NCI-H748 (cell line): ENCODE measurements at regions not wholly inside any gene's neighbourhood (a gene's known extent, or its start where the extent isn't known, plus 50 kb on each side); places are given as distances from the start of the nearest gene placed in this dataset.
A peak's percentile ranks its signal among the peaks of the same experiment; 100 is the strongest.

ENCODE experiments used
- DNase-seq: peaks from one replicate; lab custom pipeline; 2025; ENCODE audit not compliant: unreplicated experiment; lab: John Stamatoyannopoulos, UW

DNA sequence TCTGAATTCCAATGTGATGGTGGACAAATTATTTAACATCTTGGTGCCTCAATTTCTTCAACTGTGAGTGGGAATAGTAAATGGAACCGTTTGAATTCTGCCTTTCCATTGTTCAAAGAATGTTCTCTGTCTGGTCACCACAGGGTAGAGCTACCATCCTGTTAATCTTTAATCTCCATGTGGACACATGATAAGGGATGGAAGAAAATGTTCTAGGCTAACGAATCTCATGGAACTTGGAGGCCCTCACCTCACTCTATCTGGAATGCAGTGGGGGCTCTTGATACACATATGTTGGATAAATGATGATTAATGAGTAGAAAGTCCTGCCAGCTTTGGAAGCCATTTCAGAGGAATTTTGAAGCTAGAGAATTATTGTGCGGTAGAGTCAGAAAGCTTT is 118.5 kb upstream of the HABP2 start:
- no peak for DNase-seq

DNA sequence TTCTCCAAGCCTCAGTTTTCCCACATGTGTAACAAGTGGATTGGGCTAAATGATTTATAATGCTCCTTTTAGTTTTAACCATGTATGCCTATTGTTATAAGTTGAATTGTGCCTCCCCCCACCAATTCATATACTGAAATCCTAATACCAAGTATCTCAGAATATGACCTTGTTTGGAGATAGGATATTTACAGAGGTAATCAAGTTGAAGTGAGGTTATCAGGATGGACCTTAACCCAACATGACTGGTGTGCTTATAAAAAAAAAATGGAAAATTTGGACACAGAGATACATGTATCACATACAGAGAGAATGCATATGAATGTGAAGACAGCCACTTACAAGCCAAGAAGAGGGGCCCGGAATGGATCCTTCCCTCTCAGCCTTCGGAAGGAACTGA is 117.9 kb upstream of the HABP2 start:
- DNase-seq: no peak

DNA sequence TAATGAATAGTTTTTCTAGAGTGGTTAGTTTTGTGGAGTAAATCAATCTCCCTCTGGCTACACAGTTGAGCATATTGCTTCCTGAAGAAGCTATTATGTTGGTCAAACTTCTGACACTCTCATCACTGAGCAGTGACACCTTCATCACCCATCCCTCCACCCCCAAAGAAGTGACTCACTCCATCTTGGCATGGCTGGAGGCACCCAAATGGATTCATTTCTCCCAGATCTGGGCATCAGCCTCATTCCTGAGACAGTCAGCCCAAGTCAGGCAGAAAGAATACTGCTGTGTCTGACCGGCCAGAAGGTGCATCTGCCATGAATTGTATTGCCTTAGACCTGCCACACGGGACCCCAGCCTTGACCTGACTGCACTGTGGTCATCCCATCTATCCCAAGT is 117.0 kb upstream of the HABP2 start:
- no peak for DNase-seq

GRCh38 chr10:113436851-113437250 is 116.0 kb upstream of the HABP2 start:
- DNase-seq: no peak

GRCh38 chr10:113438652-113439051 is 114.2 kb upstream of the HABP2 start:
- no peak for DNase-seq

DNA sequence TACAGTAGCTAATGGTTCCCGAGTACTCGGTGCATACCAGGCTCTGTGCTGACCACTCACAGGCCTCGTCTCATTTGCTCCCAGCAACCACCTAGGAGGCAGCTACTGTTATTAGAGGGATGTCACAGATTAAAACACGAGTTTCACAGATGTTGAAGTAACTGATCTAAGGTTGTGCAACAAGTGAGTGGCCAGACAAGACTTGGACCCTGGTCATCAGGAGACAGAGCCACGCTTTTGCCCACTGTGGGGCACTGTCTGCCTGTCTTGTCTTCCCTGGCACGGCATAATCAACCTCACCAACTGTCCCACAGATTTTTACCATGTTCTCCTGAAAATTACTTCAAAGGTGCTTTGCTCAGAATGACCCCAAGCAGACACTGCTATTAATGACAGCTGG is 111.6 kb upstream of the HABP2 start:
- DNase-seq: no peak

DNA sequence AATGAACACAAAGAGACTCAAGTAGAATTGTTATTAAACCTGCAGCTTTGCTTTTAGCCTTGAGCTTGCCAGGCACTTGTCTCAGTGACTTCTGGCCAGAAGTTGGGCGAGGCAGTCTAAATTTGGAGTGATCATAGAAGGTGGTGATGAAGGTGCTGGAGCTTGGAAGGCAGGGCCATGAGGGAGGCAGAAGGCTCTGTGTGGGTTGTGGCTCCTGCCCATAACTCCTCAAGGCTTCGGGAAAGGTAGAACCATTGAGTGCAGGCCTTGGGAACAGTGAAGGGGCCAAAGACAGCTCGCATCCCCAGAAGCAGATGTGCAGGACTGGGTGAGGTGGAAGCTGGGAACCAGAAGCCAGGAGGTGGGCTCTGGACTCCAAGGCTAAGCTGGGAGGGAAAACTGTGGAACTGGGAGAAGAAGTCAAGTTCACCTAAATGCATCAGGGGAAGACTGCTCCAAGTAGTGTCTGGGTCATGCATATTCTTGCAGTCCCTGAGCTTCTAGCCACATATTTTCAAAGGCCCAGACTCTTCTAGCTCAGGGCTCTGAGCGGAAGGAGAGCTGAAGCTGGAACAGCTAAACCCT is 111.1 kb upstream of the HABP2 start:
- no peak for DNase-seq

DNA sequence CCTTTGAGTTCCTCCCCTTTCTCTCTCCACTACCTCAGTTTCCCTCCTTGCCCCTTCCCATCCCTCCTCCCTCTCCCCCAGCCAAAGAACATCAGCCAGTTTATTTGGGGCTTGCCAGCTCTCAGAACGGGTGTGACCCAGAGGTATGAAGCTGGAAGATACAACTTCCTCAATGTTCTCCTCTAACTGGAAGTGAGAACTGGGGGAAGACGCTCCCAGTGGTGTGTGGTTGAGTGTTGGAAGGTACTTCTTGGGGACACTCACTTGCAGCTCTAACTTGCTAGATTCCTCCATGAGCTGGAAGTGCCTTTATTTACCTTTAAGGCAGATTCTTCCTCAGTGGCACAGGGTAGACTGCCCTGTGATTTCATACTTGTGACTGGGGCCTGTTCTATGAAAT is 110.5 kb upstream of the HABP2 start:
- DNase-seq: no peak

GRCh38 chr10:113443141-113443925 is 109.5 kb upstream of the HABP2 start:
- DNase-seq: no peak

DNA sequence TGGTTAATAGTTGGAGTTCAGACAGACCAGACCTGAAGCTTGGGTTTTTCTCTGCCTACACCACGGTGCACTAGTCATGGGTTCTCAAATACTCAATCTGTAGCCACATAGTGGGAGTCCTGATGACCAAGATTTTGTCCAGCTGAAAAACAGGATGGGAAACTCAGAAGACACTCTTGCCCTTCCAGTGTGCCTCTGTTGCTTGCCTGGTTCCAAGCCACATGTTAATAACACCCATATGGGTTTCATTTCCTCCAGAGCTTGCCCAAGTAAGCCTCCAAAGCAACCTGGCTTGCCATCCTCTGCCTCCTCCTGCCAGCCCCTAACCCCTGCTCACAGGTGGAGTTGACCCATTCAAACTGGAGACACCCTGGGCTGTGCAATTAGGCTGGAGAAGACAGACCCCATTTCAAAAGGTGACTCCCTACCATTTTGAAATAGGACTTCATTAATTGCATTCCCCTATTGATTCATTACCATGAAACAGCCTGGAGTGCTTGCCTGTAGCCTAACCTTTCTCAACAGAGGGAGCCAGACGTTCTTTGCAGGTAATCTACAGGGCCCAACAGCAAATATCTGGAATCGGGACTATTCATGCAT is 108.0 kb upstream of the HABP2 start:
- no peak for DNase-seq

DNA sequence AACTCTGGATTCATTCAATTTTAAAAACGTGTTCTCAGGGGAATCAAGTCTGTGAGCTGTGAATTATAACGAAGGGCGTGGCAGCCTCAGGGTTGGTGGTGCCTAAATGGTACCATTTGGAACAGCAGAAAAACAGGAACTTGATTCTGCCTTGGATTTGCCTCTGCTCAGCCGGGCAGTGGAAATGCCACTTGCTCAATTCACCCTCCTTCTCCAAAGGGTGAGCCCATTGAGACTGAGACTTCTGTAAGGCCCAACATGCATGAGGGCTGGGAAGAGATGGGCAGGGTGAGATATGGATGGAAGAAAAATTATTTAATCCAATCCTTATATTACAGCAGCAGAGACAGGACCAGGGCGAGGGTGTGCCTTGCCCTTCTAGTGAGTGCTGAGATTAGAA is 107.1 kb upstream of the HABP2 start:
- no peak for DNase-seq

DNA sequence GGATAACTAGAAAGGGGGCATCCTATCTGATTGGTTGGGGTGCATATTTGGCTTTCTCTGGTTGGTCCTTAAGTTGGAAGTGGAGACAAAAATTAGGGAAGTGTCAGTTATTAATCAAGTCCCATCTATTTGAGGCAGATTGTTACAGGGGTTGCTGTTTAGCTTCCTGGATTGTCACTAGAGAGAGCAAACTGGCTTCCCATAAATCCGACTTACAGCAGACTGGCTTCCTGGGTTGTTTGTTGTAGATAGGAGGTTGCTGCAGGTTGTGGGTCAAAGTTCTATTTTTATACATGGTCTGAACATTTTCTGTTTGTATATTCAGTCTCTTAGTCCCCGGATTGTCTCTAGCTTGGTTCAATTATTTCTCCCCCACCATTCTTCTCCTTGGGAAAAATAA is 106.1 kb upstream of the HABP2 start:
- DNase-seq: no peak

- no peak for DNase-seq
Measured at GRCh38 chr10:113447278-113447677, 105.6 kb upstream of the HABP2 start.

DNA sequence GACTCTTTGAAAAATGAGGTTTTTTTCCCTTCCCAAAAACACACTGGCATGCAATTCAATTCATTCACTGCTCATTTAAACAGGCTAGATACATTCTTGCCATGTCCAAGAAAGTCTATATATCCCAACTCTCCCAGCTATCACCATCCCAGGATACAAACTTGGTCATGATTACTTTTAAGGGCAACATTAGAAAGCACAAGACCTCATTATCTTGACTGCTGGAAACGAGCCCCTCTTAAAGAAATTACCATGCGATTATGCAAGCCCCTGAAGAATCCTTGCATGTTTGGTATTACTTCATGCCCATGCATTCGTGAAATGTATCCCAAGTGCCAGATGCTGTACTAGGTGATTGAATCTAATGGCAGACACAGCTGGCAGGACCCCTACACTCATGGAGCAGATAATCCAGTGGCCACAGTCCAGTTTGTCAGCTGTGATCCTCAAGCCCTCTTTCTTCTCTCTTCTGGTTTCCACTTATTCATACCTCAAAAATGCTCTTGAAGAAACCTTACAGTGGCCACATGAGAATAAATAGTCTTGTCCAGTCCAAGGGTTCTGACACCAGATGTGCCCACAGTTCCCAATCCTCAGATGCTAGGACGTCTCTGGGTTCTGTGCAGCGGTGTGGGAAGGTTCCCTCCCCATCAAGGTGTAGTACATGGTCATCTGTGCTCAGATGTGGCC is 103.7 kb upstream of the HABP2 start:
- no peak for DNase-seq

DNA sequence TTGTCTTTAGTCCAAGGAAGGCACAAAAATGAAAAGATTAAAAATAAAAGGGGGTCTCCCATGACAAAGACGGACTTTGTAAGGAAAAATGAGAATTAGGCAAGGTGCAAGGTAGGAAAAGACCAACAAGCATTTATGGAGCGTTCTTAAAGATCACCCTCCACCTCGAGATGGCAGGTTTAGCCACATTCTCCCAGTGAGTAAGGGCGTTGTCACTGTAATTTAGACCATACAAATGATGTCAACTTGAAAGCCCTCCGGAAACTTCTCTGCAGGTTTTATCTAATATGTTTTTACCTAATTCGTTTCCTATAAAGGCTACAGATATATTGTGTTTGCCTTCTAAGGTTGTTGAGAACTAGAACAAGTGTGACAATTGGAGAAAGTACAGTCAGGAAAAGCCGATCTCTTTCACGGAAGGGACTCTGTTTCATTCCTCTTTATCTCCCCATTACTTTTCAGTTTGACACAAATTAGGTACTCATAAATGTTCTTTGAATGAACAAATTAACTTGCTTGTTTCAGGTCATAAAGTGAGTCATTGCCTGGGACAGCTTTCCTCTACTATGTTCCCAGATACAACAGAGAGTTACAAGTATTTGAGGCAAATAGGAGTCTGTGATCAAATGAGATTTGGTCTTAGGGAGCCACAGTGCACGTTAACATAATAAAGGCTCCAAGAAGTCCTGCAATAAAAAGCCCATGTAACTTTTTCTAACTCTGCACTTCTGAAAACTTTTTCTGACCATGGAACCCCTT is 102.6 kb upstream of the HABP2 start:
- DNase-seq: no peak

GRCh38 chr10:113450906-113451305 is 101.9 kb upstream of the HABP2 start:
- no peak for DNase-seq

GRCh38 chr10:113452146-113452845 is 100.6 kb upstream of the HABP2 start:
- DNase-seq: no peak

- no peak for DNase-seq
Measured at GRCh38 chr10:113453351-113453750, 99.5 kb upstream of the HABP2 start.

- peak; percentile 28 for DNase-seq
Measured at GRCh38 chr10:113454341-113455061, 98.4 kb upstream of the HABP2 start.

- no peak for DNase-seq
Measured at GRCh38 chr10:113455947-113456346, 96.9 kb upstream of the HABP2 start.
